Ascending aorta (tissue), 2 donors: ENCODE measurements at regions not wholly inside any gene's neighbourhood (a gene's known extent, or its start where the extent isn't known, plus 50 kb on each side); places are given as distances from the start of the nearest gene placed in this dataset.

Experiments
- DNase-seq, 2 donors: peaks; one replicate each; pipeline ENCODE4 v3.0.0-alpha.2; 2019; ENCODE audit warnings: low spot score in 2 of 2
- H3K27ac ChIP-seq, 2 donors: fragments of 200-600 bp; sonication (generic); one replicate each; pipeline ENCODE4 v1.5.1; 2016 to 2017; ENCODE audit warnings: mild to moderate bottlenecking in 1 of 2
- H3K27me3 ChIP-seq: fragments of 200-600 bp; sonication (generic); one replicate; pipeline ENCODE4 v1.5.1; 2017
- H3K36me3 ChIP-seq, 2 donors: fragments of 200-600 bp; sonication (generic); one replicate each; pipeline ENCODE4 v1.5.1; 2016
- H3K4me1 ChIP-seq, 2 donors: fragments of 200-600 bp; sonication (generic); one replicate each; pipeline ENCODE4 v1.5.1; 2016 to 2017; ENCODE audit warnings: mild to moderate bottlenecking in 1 of 2
- H3K4me3 ChIP-seq, 2 donors: fragments of 200-600 bp; sonication (generic); one replicate each; pipeline ENCODE4 v1.5.1; 2016 to 2017; ENCODE audit warnings: mild to moderate bottlenecking in 1 of 2
- H3K9me3 ChIP-seq, 2 donors: fragments of 200-600 bp; sonication (generic); one replicate each; pipeline ENCODE4 v1.5.1; 2016
- CTCF ChIP-seq, 3 experiments: fragments of 200-600 bp in 2 of 3; fragments of 450-650 bp in 1 of 3; sonication (generic) in 2 of 3; IDR thresholded peaks; one replicate each; pipeline ENCODE4 v1.5.1; 2016 to 2019; ENCODE audit warnings: antibody characterized with exemption in 3 of 3, mild to moderate bottlenecking in 1 of 3, moderate library complexity in 1 of 3
- intact Hi-C: fragments of 100-400 bp; cut with DNase I; formaldehyde crosslinking; loops from one replicate; pipeline ENCODE4 v1.15.1; 2023

GRCh38 chr11:41868606-41869005 lies 409.2 kb upstream of the LRRC4C start:
- H3K4me3 ChIP-seq: no peak overlapping the region
- H3K36me3 ChIP-seq: no peaks in the 10 kb centered on the region
- no peaks in the 10 kb centered on the region for H3K9me3 ChIP-seq
- DNase-seq: no peak
- H3K27me3 ChIP-seq: no peaks in the 10 kb centered on the region
- intact Hi-C loops: no loop called here
- TF ChIP-seq CTCF (IDR thresholded peaks at IDR 0.05): no peak
- H3K4me1 ChIP-seq: no peaks in the 10 kb centered on the region
- no peak overlapping the region for H3K27ac ChIP-seq

GRCh38 chr11:41872426-41872825 lies 413.0 kb upstream of the LRRC4C start:
- Histone ChIP-seq H3K4me3 (no peak overlapping the region), H3K36me3 (no peaks in the 10 kb centered on the region), H3K9me3 (no peaks in the 10 kb centered on the region), H3K4me1 (no peaks in the 10 kb centered on the region), H3K27ac (no peak overlapping the region), H3K27me3 (no peaks in the 10 kb centered on the region)
- no peak for DNase-seq
- intact Hi-C loops: no loop called here
- TF ChIP-seq CTCF (IDR thresholded peaks at IDR 0.05): no peak

GRCh38 chr11:41872870-41873269 lies 413.4 kb upstream of the LRRC4C start:
- Histone ChIP-seq H3K27me3 (no peaks in the 10 kb centered on the region), H3K27ac (no peak overlapping the region), H3K36me3 (no peaks in the 10 kb centered on the region), H3K4me3 (no peak overlapping the region), H3K9me3 (no peaks in the 10 kb centered on the region), H3K4me1 (no peaks in the 10 kb centered on the region)
- TF ChIP-seq CTCF (IDR thresholded peaks at IDR 0.05): no peak
- intact Hi-C loops: no loop called here
- no peak for DNase-seq

- Histone ChIP-seq H3K27ac (no peak overlapping the region), H3K27me3 (no peaks in the 10 kb centered on the region), H3K4me1 (no peaks in the 10 kb centered on the region), H3K4me3 (no peak overlapping the region), H3K9me3 (no peaks in the 10 kb centered on the region), H3K36me3 (no peaks in the 10 kb centered on the region)
- no peak for TF ChIP-seq CTCF (IDR thresholded peaks at IDR 0.05)
- intact Hi-C loops: no loop called here
- DNase-seq: no peak
These were observed 418.6 kb upstream of the LRRC4C start for GRCh38 chr11:41878095-41878494.

GRCh38 chr11:41879214-41879613 lies 419.8 kb upstream of the LRRC4C start:
- no peak for DNase-seq
- Histone ChIP-seq H3K27ac (no peak overlapping the region), H3K4me1 (no peaks in the 10 kb centered on the region), H3K27me3 (no peaks in the 10 kb centered on the region), H3K36me3 (no peaks in the 10 kb centered on the region), H3K4me3 (no peak overlapping the region), H3K9me3 (no peaks in the 10 kb centered on the region)
- no peak for TF ChIP-seq CTCF (IDR thresholded peaks at IDR 0.05)
- intact Hi-C loops: no loop called here

GRCh38 chr11:41895081-41895480 lies 435.6 kb upstream of the LRRC4C start:
- no peak for DNase-seq
- no peaks in the 10 kb centered on the region for H3K9me3 ChIP-seq
- no peak overlapping the region for H3K4me3 ChIP-seq
- TF ChIP-seq CTCF (IDR thresholded peaks at IDR 0.05): no peak
- H3K27ac ChIP-seq: no peak overlapping the region
- no peaks in the 10 kb centered on the region for H3K27me3 ChIP-seq
- intact Hi-C loops: no loop called here
- H3K36me3 ChIP-seq: no peaks in the 10 kb centered on the region
- H3K4me1 ChIP-seq: no peaks in the 10 kb centered on the region
